Occipital lobe (tissue), 1 donor: ENCODE measurements at regions not wholly inside any gene's neighbourhood (a gene's known extent, or its start where the extent isn't known, plus 50 kb on each side); places are given as distances from the start of the nearest gene placed in this dataset.

Experiments used
- DNase-seq: peaks from one replicate; lab custom pipeline; 2025; lab: John Stamatoyannopoulos, UW

DNA sequence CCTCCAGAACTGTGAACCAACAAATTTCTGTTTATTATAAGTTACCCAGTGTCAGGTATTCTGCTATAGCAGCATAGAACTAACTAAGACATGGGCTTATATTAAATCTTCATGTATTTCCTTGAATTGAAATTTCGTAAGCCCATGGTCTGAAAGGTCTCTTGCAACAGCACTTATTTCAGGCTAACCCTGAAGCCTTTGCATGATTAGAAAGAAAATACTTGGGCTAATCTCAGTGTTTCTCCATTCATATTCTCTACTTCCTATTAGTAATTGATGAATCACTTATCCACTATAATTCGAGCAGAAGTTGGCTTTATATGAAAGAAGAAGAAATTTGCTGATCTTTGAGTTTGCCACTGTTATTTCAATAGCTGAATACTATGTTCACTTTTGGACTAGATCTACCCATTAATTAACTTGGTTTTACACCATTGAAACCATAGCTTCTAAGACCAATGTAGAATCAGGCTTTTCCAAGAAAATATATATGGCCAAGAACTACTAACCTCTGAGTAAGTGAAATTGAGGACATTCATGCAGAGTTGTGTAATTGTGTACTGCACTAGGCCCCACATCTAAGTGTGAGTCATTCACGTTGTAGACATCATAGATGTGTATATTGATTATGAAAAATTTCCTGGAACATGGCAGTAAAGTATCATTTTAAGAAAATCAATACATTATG is 731.6 kb downstream of the SOCS6 start:
- DNase-seq = no peak

DNA sequence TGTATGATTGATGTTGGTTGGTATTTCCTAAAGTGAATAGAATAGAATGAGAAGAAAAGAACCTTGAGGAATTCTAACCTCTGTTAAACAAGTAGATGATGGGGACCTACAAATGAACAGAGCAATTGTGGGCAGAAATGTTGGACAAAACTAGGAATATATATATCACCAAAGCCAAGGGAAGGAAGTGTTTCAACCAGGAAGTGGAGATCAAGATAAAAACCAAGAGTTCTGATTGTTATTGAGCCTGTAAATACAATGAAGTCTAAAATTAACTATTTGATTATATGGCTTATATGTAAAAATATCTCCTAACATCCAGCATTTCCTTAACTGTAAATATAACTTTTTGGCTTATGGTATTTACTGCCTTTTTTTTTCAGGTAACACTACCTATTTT is 730.0 kb downstream of the SOCS6 start:
- no peak for DNase-seq

- no peak for DNase-seq
These were observed 723.9 kb downstream of the SOCS6 start for GRCh38 chr18:71012789-71013188.

DNA sequence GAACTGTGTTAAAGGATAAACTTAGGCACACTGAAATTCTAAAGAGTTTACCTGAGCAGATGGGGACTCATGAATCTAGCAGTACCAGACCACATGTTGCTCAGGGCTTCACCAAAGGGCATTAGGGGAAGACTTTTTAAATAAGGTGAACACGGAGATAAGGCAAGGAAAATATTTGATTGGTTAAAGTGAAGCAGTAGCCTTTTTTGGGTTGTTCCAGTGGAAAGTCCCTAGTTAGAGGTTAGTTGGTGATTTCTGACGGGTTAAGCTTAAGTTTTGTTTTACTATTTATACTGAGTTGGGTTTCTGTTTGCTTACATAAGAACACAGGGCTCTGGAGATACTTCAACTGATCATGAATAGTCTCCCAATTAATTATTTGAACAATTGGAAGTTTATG is 722.5 kb downstream of the SOCS6 start:
- DNase-seq = no peak

DNA sequence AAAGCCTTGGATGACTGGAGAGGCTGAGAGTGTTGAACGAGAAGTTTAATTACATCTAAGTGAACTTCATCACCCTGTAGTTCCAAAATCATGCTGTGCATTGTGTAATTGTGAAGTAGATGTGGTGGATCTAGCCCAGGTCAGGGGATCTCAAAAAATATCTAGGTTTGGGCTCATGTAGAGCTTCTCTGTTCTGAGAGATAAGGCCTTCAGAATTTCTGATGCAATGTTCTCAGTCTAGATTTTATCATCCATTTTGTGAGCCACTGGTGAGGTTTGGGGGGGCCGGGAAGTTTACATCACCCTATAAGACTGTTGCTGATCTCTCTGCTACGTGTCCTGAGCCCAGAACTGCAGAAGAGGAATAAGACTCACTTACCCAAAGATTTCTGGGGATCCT is 719.4 kb downstream of the SOCS6 start:
- no peak for DNase-seq

DNA sequence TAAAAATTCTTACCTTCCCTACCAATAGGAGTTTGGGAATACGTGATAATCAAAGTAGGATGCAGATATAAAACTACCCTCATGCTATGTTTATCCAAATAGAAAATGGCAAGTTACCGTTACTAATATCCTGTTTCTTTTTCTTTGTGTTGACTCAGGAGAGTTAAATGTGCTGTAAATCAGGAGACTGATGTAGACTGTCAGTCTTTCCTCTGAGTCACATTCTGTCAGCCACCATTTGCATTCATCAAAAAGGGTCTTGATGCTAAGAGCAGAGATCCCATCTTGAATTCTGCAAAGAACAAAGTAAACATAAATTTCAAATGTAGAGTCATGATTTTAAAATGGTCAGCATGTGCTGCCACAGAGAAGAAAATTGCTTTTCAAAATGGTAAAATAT is 712.8 kb downstream of the SOCS6 start:
- no peak for DNase-seq

GRCh38 chr18:70998490-70998889 is 709.6 kb downstream of the SOCS6 start:
- no peak for DNase-seq

GRCh38 chr18:70994116-70994515 is 705.3 kb downstream of the SOCS6 start:
- DNase-seq = no peak

DNA sequence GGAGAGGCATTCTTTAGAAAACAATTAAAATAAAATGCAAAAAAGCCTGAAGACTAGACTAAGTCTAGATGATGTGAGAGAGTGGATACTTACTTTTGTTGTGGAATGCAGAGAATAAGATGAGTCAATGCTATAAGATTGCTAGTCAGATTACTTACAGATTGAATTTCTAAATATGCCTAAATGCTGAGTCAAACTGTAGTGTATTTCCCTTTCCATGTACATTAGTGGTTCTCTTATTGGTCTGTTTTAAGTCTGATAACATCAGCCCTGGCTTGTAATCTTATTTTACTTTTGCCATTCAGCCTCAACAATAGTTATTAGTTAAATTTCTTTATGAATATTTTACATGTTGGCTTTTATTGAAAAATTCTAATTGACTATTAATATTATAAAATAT is 702.7 kb downstream of the SOCS6 start:
- no peak for DNase-seq

DNA sequence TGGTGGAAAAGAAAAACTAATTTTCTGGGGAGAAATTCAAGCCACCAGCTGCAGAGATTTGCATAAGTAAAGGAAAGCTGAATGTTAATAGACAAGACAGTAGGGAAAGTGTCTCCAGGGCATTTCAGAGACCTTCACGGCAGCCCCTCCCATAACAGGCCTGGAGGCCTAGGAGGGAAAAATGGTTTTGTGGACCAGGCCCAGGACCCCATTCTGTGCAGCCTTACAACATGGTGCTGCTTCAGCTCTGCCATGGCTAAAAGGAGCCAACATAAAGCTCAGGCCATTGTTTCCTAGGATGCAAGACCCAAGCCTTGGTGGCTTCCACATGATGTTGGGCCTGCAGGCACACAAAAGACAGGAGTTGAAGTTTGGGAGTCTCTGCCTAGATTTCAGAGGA is 697.1 kb downstream of the SOCS6 start:
- no peak for DNase-seq

DNA sequence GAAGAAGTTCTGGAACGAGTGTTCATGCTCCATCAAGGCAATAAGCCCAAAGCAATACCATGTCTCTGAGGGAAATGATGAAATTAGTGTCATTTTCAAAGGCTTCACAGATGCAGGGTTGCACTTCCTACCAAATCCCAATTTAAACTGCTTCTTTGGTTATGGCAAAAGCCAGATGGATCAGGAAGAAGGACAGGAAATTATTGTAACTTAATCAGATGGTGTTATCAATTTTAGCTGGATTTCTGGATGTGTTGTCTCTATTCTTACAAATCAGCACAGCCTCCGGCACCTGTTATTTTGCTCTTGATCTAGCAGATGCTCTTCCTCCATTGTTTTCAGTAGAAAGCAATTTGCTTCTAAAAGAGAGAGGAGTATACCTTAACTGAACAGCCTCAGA is 693.4 kb downstream of the SOCS6 start:
- DNase-seq = no peak

GRCh38 chr18:70981400-70982140 is 692.7 kb downstream of the SOCS6 start:
- DNase-seq = no peak

DNA sequence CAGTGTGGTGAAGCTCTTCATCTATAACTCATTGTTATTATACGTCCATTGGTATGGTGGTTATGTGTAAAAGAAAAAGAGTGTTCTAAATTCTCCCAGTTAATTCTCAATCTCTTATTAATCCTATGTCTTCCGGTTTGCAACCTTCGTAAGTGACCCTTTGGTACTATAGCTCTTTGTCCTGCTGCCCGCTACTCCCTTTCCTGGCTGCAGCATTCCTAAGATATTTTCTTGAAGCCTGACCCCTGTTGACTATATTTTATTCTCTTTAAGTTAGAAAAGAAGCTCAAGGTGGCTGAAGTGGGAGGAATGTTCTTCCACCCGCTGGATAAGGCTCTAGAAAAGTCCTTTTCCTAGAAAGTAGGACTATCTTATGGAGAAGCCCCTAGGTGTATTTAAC is 684.8 kb downstream of the SOCS6 start:
- DNase-seq = no peak

GRCh38 chr18:70966419-70966818 is 677.6 kb downstream of the SOCS6 start:
- no peak for DNase-seq

DNA sequence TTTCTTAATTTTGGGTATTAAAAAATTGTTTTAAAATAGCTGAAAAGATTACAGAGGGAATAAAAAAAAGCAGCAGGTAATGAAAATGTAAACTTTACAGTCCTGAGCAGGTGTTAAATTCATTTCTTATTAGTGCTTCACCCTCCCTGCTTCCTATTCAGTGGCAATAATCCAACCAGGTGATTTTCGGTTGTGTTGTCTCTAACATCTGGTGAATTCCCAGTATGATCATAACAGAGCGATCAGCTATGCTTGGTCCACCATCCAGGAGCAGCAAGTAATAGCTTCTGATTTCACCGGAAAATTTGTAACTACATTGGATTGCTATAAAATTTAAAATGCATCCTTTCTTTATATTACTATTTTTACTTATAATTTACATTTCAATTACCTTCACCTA is 673.1 kb downstream of the SOCS6 start:
- DNase-seq = no peak

- no peak for DNase-seq
These were observed 667.7 kb downstream of the SOCS6 start for GRCh38 chr18:70956554-70956953.

DNA sequence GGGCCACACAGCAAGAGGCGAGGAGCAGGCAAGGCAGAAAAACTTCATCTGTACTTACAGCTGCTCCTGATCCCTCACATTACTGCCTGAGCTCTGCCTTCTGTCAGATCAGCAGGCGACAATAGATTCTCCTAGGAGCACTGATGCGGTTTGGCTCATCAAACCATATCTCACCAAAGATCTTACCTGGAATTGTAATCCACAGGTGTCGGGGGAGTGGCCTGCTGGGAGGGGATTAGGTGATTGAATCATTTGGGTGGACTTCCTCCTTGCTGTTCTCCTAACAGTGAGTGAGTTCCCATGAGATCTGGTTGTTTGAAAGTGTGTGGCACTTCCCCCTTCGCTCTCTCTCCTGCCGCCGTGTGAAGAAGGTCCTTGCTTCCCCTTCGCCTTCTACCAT is 647.3 kb downstream of the SOCS6 start:
- no peak for DNase-seq

- no peak for DNase-seq
These were observed 643.3 kb downstream of the SOCS6 start for GRCh38 chr18:70931942-70932814.

GRCh38 chr18:70920840-70921374 is 632.1 kb downstream of the SOCS6 start:
- DNase-seq = no peak

- DNase-seq = peak; percentile 1
These were observed 618.8 kb downstream of the SOCS6 start for GRCh38 chr18:70907673-70908072.

DNA sequence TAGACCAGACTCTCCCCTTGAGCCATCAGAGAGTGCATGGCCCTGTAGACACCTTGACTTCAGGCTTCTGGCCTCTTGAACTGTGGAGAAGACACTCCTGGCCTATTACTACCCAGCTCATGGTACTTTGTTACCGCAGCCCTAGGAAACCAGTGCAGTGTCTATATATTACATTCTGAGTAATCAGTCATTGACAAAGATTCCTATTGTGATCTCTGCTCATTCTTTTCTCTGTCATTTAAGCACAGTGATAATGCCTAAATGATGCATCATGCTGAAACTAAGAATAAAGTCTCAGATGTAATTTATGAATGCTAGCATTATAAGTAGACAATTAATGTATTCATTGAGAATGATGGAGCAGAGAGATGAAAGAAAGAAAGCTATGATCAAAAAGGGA is 603.5 kb downstream of the SOCS6 start:
- DNase-seq = no peak

- no peak for DNase-seq
These were observed 581.4 kb downstream of the SOCS6 start for GRCh38 chr18:70870292-70870691.
